H9 (cell line): ENCODE measurements at regions not wholly inside any gene's neighbourhood (a gene's known extent, or its start where the extent isn't known, plus 50 kb on each side); places are given as distances from the start of the nearest gene placed in this dataset.

Experiments
- DNase-seq: peaks from one replicate; pipeline ENCODE4 v3.0.0-alpha.2; 2017
- H2AFZ ChIP-seq: one replicate; pipeline ENCODE4 v1.6.1; 2013; ENCODE audit warnings: mild to moderate bottlenecking, low read length, control low read depth, moderate library complexity
- H2AK5ac ChIP-seq: 2 replicates; pipeline ENCODE4 v1.6.1; 2013; ENCODE audit warnings: low read length, control low read depth, mixed read lengths; ENCODE audit not compliant: insufficient read length
- H2BK120ac ChIP-seq: one replicate; pipeline ENCODE4 v1.6.1; 2013; ENCODE audit warnings: low read depth, mild to moderate bottlenecking, low read length, control low read depth, inconsistent platforms; ENCODE audit not compliant: poor library complexity, severe bottlenecking
- H2BK12ac ChIP-seq: 2 replicates; pipeline ENCODE4 v1.6.1; 2013; ENCODE audit warnings: low read length, control low read depth, mixed read lengths, low read depth; ENCODE audit not compliant: insufficient read length
- H2BK15ac ChIP-seq: 2 replicates; pipeline ENCODE4 v1.6.1; 2013; ENCODE audit warnings: low read depth, low read length, control low read depth
- H2BK20ac ChIP-seq: one replicate; pipeline ENCODE4 v1.6.1; 2013; ENCODE audit warnings: low read depth, mild to moderate bottlenecking, low read length, control low read depth, inconsistent platforms; ENCODE audit not compliant: poor library complexity, severe bottlenecking
- H2BK5ac ChIP-seq: 2 replicates; pipeline ENCODE4 v1.6.1; 2013; ENCODE audit warnings: low read length, control low read depth, mixed read lengths; ENCODE audit not compliant: insufficient read length
- H3K14ac ChIP-seq: 2 replicates; pipeline ENCODE4 v1.6.1; 2013; ENCODE audit warnings: low read length, control low read depth; ENCODE audit not compliant: insufficient read depth
- H3K18ac ChIP-seq: 2 replicates; pipeline ENCODE4 v1.6.1; 2013; ENCODE audit warnings: low read depth, mild to moderate bottlenecking, mixed read lengths, low read length, control low read depth; ENCODE audit not compliant: insufficient read length
- H3K23ac ChIP-seq: 2 replicates; pipeline ENCODE4 v1.6.1; 2013; ENCODE audit warnings: low read length, control low read depth, mixed read lengths, low read depth; ENCODE audit not compliant: insufficient read length
- H3K23me2 ChIP-seq: 2 replicates; pipeline ENCODE4 v1.6.1; 2013; ENCODE audit warnings: low read depth, mild to moderate bottlenecking, mixed read lengths, low read length, control low read depth; ENCODE audit not compliant: insufficient read length, poor library complexity, severe bottlenecking
- H3K27ac ChIP-seq: 2 replicates; pipeline ENCODE4 v1.5.1; 2013; ENCODE audit warnings: low read length, control low read depth, mixed read lengths, low read depth; ENCODE audit not compliant: insufficient read length
- H3K27me3 ChIP-seq: 2 replicates; pipeline ENCODE4 v1.6.1; 2013; ENCODE audit warnings: low read length, control low read depth, inconsistent platforms; ENCODE audit not compliant: insufficient read depth
- H3K4ac ChIP-seq: 2 replicates; pipeline ENCODE4 v1.6.1; 2013; ENCODE audit warnings: low read depth, mild to moderate bottlenecking, control low read depth, inconsistent platforms, low read length, moderate library complexity
- H3K4me1 ChIP-seq: 2 replicates; pipeline ENCODE4 v1.6.1; 2013; ENCODE audit warnings: low read length, control low read depth, inconsistent platforms; ENCODE audit not compliant: insufficient read depth
- H3K4me2 ChIP-seq: 2 replicates; pipeline ENCODE4 v1.6.1; 2013; ENCODE audit warnings: low read length, control low read depth, mixed read lengths; ENCODE audit not compliant: insufficient read length, insufficient read depth
- H3K56ac ChIP-seq: 2 replicates; pipeline ENCODE4 v1.6.1; 2013; ENCODE audit warnings: low read depth, mild to moderate bottlenecking, mixed read lengths, low read length, control low read depth; ENCODE audit not compliant: insufficient read length
- H3K79me1 ChIP-seq: 2 replicates; pipeline ENCODE4 v1.6.1; 2013; ENCODE audit warnings: low read depth, mild to moderate bottlenecking, moderate library complexity, low read length, control low read depth, inconsistent platforms; ENCODE audit not compliant: insufficient read depth, poor library complexity, severe bottlenecking
- H3K79me2 ChIP-seq: 2 replicates; pipeline ENCODE4 v1.6.1; 2013; ENCODE audit warnings: low read length, control low read depth, inconsistent platforms; ENCODE audit not compliant: insufficient read depth
- H3K9ac ChIP-seq: 2 replicates; pipeline ENCODE4 v1.6.1; 2013; ENCODE audit warnings: low read length, control low read depth, mixed read lengths; ENCODE audit not compliant: insufficient read length; ENCODE audit errors: extremely low read depth
- H3K9me3 ChIP-seq: one replicate; pipeline ENCODE4 v1.6.1; 2013; ENCODE audit warnings: low read depth, low read length, inconsistent platforms; ENCODE audit not compliant: control insufficient read depth
- H3T11ph ChIP-seq: one replicate; pipeline ENCODE4 v1.6.1; 2013; ENCODE audit warnings: mild to moderate bottlenecking, low read length, control low read depth, inconsistent platforms
- H4K20me1 ChIP-seq: one replicate; pipeline ENCODE4 v1.6.1; 2013; ENCODE audit not compliant: control insufficient read depth, insufficient read length, insufficient read depth
- H4K5ac ChIP-seq: 2 replicates; pipeline ENCODE4 v1.6.1; 2013; ENCODE audit warnings: low read depth, mild to moderate bottlenecking, mixed read lengths, low read length, control low read depth; ENCODE audit not compliant: insufficient read length
- H4K8ac ChIP-seq: replicated peaks from 2 replicates; pipeline ENCODE4 v1.6.1; 2013; ENCODE audit warnings: low read length, control low read depth, mixed read lengths, low read depth; ENCODE audit not compliant: insufficient read length
- H4K91ac ChIP-seq: 2 replicates; pipeline ENCODE4 v1.6.1; 2013; ENCODE audit warnings: low read depth, mild to moderate bottlenecking, moderate library complexity, mixed read lengths, low read length, control low read depth; ENCODE audit not compliant: insufficient read length
- H3K27ac Mint-ChIP-seq, 3 experiments: 2 replicates in 2 of 3; 3 replicates in 1 of 3; pipeline ENCODE4 v1.8.0; 2020 to 2021; ENCODE audit warnings: mixed read lengths in 3 of 3, mild to moderate bottlenecking in 1 of 3, moderate library complexity in 1 of 3
- H3K27me3 Mint-ChIP-seq: 2 replicates; pipeline ENCODE4 v1.8.0; 2021; ENCODE audit warnings: low read depth, mild to moderate bottlenecking, moderate library complexity, mixed read lengths
- H3K36me3 Mint-ChIP-seq, 3 experiments: 2 replicates in 2 of 3; 3 replicates in 1 of 3; pipeline ENCODE4 v1.8.0; 2020 to 2021; ENCODE audit warnings: low read depth in 3 of 3, mixed read lengths in 3 of 3; ENCODE audit not compliant: insufficient read depth in 1 of 3
- H3K4me1 Mint-ChIP-seq, 2 experiments: 2 replicates each; pipeline ENCODE4 v1.8.0; 2020; ENCODE audit warnings: mixed read lengths in 2 of 2
- H3K4me3 Mint-ChIP-seq, 2 experiments: 2 replicates in 1 of 2; 3 replicates in 1 of 2; pipeline ENCODE4 v1.8.0; 2020 to 2021; ENCODE audit warnings: mild to moderate bottlenecking in 2 of 2, mixed read lengths in 2 of 2, moderate library complexity in 1 of 2
- H3K9me3 Mint-ChIP-seq, 2 experiments: 2 replicates in 1 of 2; 3 replicates in 1 of 2; pipeline ENCODE4 v1.8.0; 2020; ENCODE audit warnings: mild to moderate bottlenecking in 2 of 2, mixed read lengths in 2 of 2, moderate library complexity in 1 of 2
- CTCF ChIP-seq: fragments of 200-600 bp; sonication (generic); conservative IDR thresholded peaks from 3 replicates; pipeline ENCODE4 v1.8.0; 2021; ENCODE audit warnings: antibody characterized with exemption, mild to moderate bottlenecking
- WGBS: extraction: QIAGEN DNeasy Blood & Tissue Kit; methylation state at CpG from one replicate; pipeline ENCODE4 v1.1.7; 2013; ENCODE audit warnings: missing lambda C conversion rate, low lambda C conversion rate, mixed read lengths; ENCODE audit not compliant: insufficient read length; ENCODE audit errors: extremely low coverage; 5-methylcytosine and 5-hydroxymethylcytosine counted together

DNA sequence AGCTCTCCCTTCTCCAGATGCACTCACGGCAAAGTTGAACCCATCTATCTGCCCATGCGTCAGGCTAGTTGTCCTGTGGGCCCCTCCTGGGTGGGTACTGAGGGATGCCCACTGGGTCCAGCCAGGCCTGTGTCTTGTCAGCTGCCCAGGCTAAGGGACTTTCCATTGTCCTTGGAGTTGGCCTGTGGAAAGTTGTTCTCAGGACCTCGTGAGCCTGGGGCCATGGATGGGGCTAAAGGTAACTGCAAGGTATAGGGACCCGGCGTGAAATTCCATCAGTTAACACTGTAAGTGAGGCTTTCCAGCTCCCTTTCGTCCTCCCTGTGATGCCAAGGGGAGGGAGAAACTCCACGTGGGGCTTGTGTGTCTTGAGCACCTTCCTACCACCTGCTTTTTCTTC lies 126.5 kb downstream of the CEBPB start:
- Histone ChIP-seq H2BK120ac (no peak overlapping the region), H3K4ac (no peak overlapping the region), H4K8ac (no peak overlapping the region), H2AFZ (no peak overlapping the region), H3K79me2 (no peaks in the 10 kb centered on the region), H3K56ac (no peak overlapping the region), H3K4me1 (no peaks in the 10 kb centered on the region), H3K9me3 (no peaks in the 10 kb centered on the region), H3K27ac (no peak overlapping the region), H3K27me3 (no peaks in the 10 kb centered on the region), H2BK12ac (no peak overlapping the region), H3K18ac (no peak overlapping the region), H3K9ac (no peak overlapping the region), H3K4me2 (no peak overlapping the region), H3T11ph (no peak overlapping the region), H3K23me2 (no peaks in the 10 kb centered on the region), H4K20me1 (no peaks in the 10 kb centered on the region), H3K14ac (no peak overlapping the region), H4K91ac (no peak overlapping the region), H2BK15ac (no peak overlapping the region), H2BK5ac (no peak overlapping the region), H2AK5ac (no peak overlapping the region), H2BK20ac (no peak overlapping the region), H4K5ac (no peak overlapping the region), H3K79me1 (no peaks in the 10 kb centered on the region), H3K23ac (no peak overlapping the region)
- Mint-ChIP-seq H3K27ac (no peak overlapping the region), H3K4me3 (no peak overlapping the region), H3K36me3 (no peaks in the 10 kb centered on the region; a peak in 1 of 7 replicates), H3K27me3 (peaks cover 3% of the 10 kb centered on the region; the same call in 1 of the 2 replicates), H3K9me3 (no peaks in the 10 kb centered on the region; a peak in 1 of 5 replicates), H3K4me1 (peaks cover 18 to 29% of the 10 kb centered on the region in 2 experiments)
- WGBS = no CpG with 5 or more reads among the region's 7 CpGs
- DNase-seq = no peak
- TF ChIP-seq CTCF = no peak
